ENCODE measurements at regions not wholly inside any gene's neighbourhood (a gene's known extent, or its start where the extent isn't known, plus 50 kb on each side); places are given as distances from the start of the nearest gene placed in this dataset. TPM values are rescaled to one million over a fixed set of nuclear protein-coding genes. Genes with fewer than 3 reads are reported as not detected.
"Not testable (repeated sequence)": the region's sequence is repeated elsewhere in the genome, so short reads cannot be mapped to it uniquely, and the experiment has no call there.

GRCh38 chr19:34095411-34095810 is 76.9 kb upstream of the LSM14A start:
- FAIRE-seq; DNase-seq (ENCODE audit: low spot score in 2 of 2): not testable (repeated sequence)

- DNase-seq (ENCODE audit: low spot score in 2 of 2) = peak in 1 of 2 donors; percentile 33
These were observed 76.0 kb upstream of the LSM14A start for GRCh38 chr19:34096020-34096915.

GRCh38 chr19:34104096-34104495 is 68.2 kb upstream of the LSM14A start:
- FAIRE-seq (no peak), DNase-seq (ENCODE audit: low spot score in 2 of 2) (no peak)

More at GRCh38 chr19:34096020-34096915, 76.0 kb upstream of the LSM14A start:
- peak; percentile 76 for FAIRE-seq

GRCh38 chr19:34104557-34104956 is 67.7 kb upstream of the LSM14A start:
- no peak for FAIRE-seq
- no peak for DNase-seq (ENCODE audit: low spot score in 2 of 2)

- DNase-seq (ENCODE audit: low spot score in 2 of 2) (no peak), FAIRE-seq (no peak)
These were observed 62.7 kb upstream of the LSM14A start for GRCh38 chr19:34109596-34109995.

- no peak for DNase-seq (ENCODE audit: low spot score in 2 of 2)
- FAIRE-seq = no peak
These were observed 53.2 kb upstream of the LSM14A start for GRCh38 chr19:34118879-34119748.

GRCh38 chr19:34120141-34120540 is 52.2 kb upstream of the LSM14A start:
- no peak for FAIRE-seq
- no peak for DNase-seq (ENCODE audit: low spot score in 2 of 2)

- FAIRE-seq = no peak
- DNase-seq (ENCODE audit: low spot score in 2 of 2) = no peak
These were observed 51.3 kb upstream of the LSM14A start for GRCh38 chr19:34120846-34121639.

Small RNA genes lying in the stretch of these regions (small RNA-seq; reads per million reads assigned to genes)
- gene RN7SL150P (not detected), gene RPS4XP23 (not detected)
